ENCODE measurements at regions not wholly inside any gene's neighbourhood (a gene's known extent, or its start where the extent isn't known, plus 50 kb on each side); places are given as distances from the start of the nearest gene placed in this dataset.

DNA sequence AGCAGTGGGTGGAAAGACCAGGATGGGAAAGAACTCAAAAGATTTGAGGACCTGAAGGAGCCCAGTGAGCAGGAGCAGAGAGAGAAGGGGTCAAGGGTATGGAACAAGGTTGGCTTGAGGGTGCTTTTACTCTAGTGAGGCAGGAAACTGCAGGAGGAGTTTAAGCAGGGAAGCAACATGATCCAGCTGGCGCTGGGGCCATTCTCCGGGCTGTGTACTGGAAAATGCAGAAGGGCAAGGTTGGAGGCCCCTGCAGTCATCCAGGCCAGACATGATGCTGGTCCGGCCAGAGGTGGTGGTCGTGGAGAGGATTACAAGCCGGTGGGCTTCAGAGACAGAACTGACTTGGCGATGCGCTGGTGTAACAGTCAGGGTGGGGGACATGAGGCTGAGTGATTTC is 81.8 kb downstream of the LSM3 start:
- intact Hi-C loops (cut with micrococcal nuclease) (no loop called here), dilution Hi-C loops (cut with MboI; ENCODE audit: extremely low pct_ligation_motif_present, low sequenced_read_pairs) (no loop called here)
- Histone ChIP-seq H3K36me3 (ENCODE audit: control insufficient read depth in 2 of 2, extremely low read depth in 1 of 2, insufficient read depth in 2 of 2, low read length in 2 of 2) (no peaks in the 10 kb centered on the region), H4K20me1 (replicated peaks; ENCODE audit: control insufficient read depth, extremely low read depth, insufficient read depth, low read length) (no peaks in the 10 kb centered on the region), H3K79me2 (ENCODE audit: control insufficient read depth, insufficient read depth, low read length) (no peaks in the 10 kb centered on the region), H3K9me3 (replicated peaks; ENCODE audit: control insufficient read depth, insufficient read depth, low read length) (no peaks in the 10 kb centered on the region), H3K27ac (ENCODE audit: insufficient read depth, low read depth, low read length) (no peak overlapping the region), H2AFZ (ENCODE audit: low read depth, low read length) (no peak overlapping the region), H3K9me1 (replicated peaks; ENCODE audit: control insufficient read depth, extremely low read depth, insufficient read depth, low read length) (no peaks in the 10 kb centered on the region), H3K27me3 (ENCODE audit: control insufficient read depth in 2 of 2, insufficient read depth in 2 of 2, low read length in 2 of 2) (peaks cover 6 to 9% of the 10 kb centered on the region in 2 experiments), H3K4me3 (replicated peaks in 1 of 3; ENCODE audit: insufficient read depth in 1 of 3, low read depth in 1 of 3, low read length in 3 of 3) (no peak overlapping the region), H3K4me1 (ENCODE audit: control insufficient read depth, extremely low read depth, insufficient read depth, low read length) (no peaks in the 10 kb centered on the region), H3K4me2 (ENCODE audit: insufficient read depth, low read length) (no peak overlapping the region), H3K9ac (replicated peaks; ENCODE audit: extremely low read depth, insufficient read depth, low read length) (no peak overlapping the region)
- no TSS peak for BruUV-seq (replicated peaks)
- TF ChIP-seq POLR2AphosphoS5 (IDR thresholded peaks at IDR 0.05; ENCODE audit: insufficient read depth, low read depth, low read length) (no peak), GATA2 (IDR thresholded peaks at IDR 0.05; ENCODE audit: insufficient read depth, insufficient read length, low read depth, low read length) (no peak), POLR2A (IDR thresholded peaks at IDR 0.05; ENCODE audit: low read depth, low read length) (no peak), EZH2 (IDR thresholded peaks at IDR 0.05; ENCODE audit: borderline replicate concordance, low read depth, low read length, severe bottlenecking) (no peak)
- TF ChIP-seq, protein P1, sequence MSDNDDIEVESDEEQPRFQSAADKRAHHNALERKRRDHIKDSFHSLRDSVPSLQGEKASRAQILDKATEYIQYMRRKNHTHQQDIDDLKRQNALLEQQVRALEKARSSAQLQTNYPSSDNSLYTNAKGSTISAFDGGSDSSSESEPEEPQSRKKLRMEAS (IDR thresholded peaks at IDR 0.05; ENCODE audit: insufficient read depth, insufficient read length) = no peak
- POLR2A ChIA-PET = no interaction called here
- FAIRE-seq (no peak), DNase-seq (ENCODE audit: low read depth, low spot score) (no peak)
- CTCF ChIA-PET = interaction anchor here (0.6 to 3.6 kb wide), 32 partner anchors 9 to 364 kb away, joined by 3 to 37 read pairs (median 4); partner anchors contain the start of gene SLC6A6

DNA sequence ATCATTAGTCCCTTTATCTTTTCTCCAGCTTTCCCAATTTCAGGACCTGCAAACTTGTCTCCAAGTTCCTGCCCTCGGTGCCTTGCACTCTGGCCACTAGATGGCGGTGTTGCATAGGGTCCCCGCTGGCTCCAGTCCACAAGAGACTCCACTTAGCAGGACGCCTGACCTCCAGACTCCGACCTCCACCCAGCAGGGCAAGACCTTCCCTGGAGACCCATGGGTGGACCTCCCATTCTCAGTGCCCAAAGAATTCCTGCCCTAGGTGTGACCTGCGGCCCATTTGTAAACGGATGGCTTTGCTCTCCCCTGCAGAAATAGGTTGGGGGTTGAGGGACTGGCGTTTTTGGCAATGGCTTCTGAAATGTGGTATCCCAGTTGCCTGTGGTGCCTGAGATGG is 82.6 kb downstream of the LSM3 start:
- Histone ChIP-seq H3K4me1 (ENCODE audit: control insufficient read depth, extremely low read depth, insufficient read depth, low read length) (no peaks in the 10 kb centered on the region), H3K27me3 (ENCODE audit: control insufficient read depth in 2 of 2, insufficient read depth in 2 of 2, low read length in 2 of 2) (peaks cover 6 to 9% of the 10 kb centered on the region in 2 experiments), H4K20me1 (replicated peaks; ENCODE audit: control insufficient read depth, extremely low read depth, insufficient read depth, low read length) (no peaks in the 10 kb centered on the region), H3K9me1 (replicated peaks; ENCODE audit: control insufficient read depth, extremely low read depth, insufficient read depth, low read length) (no peaks in the 10 kb centered on the region), H3K9ac (replicated peaks; ENCODE audit: extremely low read depth, insufficient read depth, low read length) (no peak overlapping the region), H3K9me3 (replicated peaks; ENCODE audit: control insufficient read depth, insufficient read depth, low read length) (no peaks in the 10 kb centered on the region), H3K4me2 (ENCODE audit: insufficient read depth, low read length) (no peak overlapping the region), H3K36me3 (ENCODE audit: control insufficient read depth in 2 of 2, extremely low read depth in 1 of 2, insufficient read depth in 2 of 2, low read length in 2 of 2) (no peaks in the 10 kb centered on the region), H2AFZ (ENCODE audit: low read depth, low read length) (no peak overlapping the region), H3K27ac (ENCODE audit: insufficient read depth, low read depth, low read length) (no peak overlapping the region), H3K79me2 (ENCODE audit: control insufficient read depth, insufficient read depth, low read length) (no peaks in the 10 kb centered on the region), H3K4me3 (replicated peaks in 1 of 3; ENCODE audit: insufficient read depth in 1 of 3, low read depth in 1 of 3, low read length in 3 of 3) (no peak overlapping the region)
- dilution Hi-C loops (cut with MboI; ENCODE audit: extremely low pct_ligation_motif_present, low sequenced_read_pairs) = no loop called here
- FAIRE-seq = peak; percentile 94
- ChIA-PET POLR2A (no interaction called here), CTCF (interaction anchor here (0.6 to 3.6 kb wide), 28 partner anchors 9 to 365 kb away, joined by 3 to 37 read pairs (median 4); partner anchors contain the start of gene SLC6A6)
- BruUV-seq (replicated peaks) = no TSS peak
- DNase-seq (ENCODE audit: low read depth, low spot score) = peak; percentile 81
- intact Hi-C loops (cut with micrococcal nuclease) = loop anchor here (1.0 kb wide), 6 partner anchors 58 to 365 kb away; partner anchors contain the start of gene SLC6A6
- no peak for TF ChIP-seq POLR2A (IDR thresholded peaks at IDR 0.05; ENCODE audit: low read depth, low read length)
- TF ChIP-seq, protein P2, sequence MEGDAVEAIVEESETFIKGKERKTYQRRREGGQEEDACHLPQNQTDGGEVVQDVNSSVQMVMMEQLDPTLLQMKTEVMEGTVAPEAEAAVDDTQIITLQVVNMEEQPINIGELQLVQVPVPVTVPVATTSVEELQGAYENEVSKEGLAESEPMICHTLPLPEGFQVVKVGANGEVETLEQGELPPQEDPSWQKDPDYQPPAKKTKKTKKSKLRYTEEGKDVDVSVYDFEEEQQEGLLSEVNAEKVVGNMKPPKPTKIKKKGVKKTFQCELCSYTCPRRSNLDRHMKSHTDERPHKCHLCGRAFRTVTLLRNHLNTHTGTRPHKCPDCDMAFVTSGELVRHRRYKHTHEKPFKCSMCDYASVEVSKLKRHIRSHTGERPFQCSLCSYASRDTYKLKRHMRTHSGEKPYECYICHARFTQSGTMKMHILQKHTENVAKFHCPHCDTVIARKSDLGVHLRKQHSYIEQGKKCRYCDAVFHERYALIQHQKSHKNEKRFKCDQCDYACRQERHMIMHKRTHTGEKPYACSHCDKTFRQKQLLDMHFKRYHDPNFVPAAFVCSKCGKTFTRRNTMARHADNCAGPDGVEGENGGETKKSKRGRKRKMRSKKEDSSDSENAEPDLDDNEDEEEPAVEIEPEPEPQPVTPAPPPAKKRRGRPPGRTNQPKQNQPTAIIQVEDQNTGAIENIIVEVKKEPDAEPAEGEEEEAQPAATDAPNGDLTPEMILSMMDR (IDR thresholded peaks at IDR 0.05; ENCODE audit: extremely low read depth in 1 of 2, insufficient read depth in 1 of 2, low read depth in 1 of 2, low read length in 2 of 2) = peak; percentile 90 to 91
